GM23248 (cell line): ENCODE measurements at regions not wholly inside any gene's neighbourhood (a gene's known extent, or its start where the extent isn't known, plus 50 kb on each side); places are given as distances from the start of the nearest gene placed in this dataset.

Experiments
- EZH2 ChIP-seq: fragments of 200-600 bp; sonication (generic); IDR thresholded peaks from 2 replicates; pipeline ENCODE4 v1.6.1; 2018; ENCODE audit warnings: antibody characterized with exemption, mild to moderate bottlenecking; ENCODE audit not compliant: insufficient read depth, poor library complexity, severe bottlenecking
- EZH2phosphoT487 ChIP-seq: fragments of 200-600 bp; sonication (generic); IDR thresholded peaks from 2 replicates; pipeline ENCODE4 v1.6.1; 2018; ENCODE audit warnings: antibody characterized with exemption, moderate library complexity, mild to moderate bottlenecking, low read depth; ENCODE audit not compliant: insufficient read depth

DNA sequence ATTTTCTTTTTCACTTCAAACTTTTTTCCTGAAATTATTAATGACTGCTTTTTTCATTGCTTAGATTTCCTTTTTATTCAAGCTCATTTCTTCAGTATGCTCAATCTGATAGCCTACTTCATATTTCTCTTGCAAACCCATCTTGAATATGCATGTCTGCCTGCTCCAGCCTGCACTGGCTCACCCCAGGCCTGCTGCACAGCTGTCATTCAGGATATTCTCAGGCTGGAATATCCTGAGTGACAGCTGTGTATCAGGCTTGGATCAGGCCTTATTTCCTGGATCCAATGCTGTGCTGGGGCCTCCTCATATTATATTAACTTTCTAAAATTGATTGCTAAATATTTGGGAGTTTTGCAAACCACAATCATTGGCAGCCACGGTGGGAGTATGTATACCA lies 120.2 kb upstream of the TNS3 start:
- TF ChIP-seq EZH2 (no peak), EZH2phosphoT487 (no peak)
